HG03280 (cell line): ENCODE measurements at regions not wholly inside any gene's neighbourhood (a gene's known extent, or its start where the extent isn't known, plus 50 kb on each side); places are given as distances from the start of the nearest gene placed in this dataset.
"Not testable (repeated sequence)": the region's sequence is repeated elsewhere in the genome, so short reads cannot be mapped to it uniquely, and the experiment has no call there.

ENCODE experiments used
- ATAC-seq: cut with Tn5 transposase; IDR thresholded peaks from one replicate; pipeline ENCODE4 v1.9.1; 2021; ENCODE audit warnings: mild to moderate bottlenecking, moderate library complexity; ENCODE audit not compliant: unreplicated experiment

DNA sequence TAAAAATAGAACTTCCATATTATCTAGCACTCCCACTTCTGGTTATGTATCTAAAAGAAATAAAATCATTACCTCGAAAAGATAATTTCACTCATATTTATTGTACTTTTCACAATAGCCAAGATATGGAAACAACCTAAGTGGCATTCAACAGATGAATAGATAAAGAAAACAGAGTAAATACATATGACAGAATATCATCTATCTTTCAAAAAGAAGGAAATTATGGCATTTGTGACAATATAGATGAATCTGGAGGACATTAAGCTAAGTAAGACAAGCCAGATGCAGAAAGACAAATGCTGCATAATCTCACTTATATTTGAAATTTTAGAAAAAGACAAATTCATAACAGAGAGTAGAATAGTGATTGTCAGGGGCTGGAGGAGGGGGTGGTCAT, 590.0 kb upstream of the ANO3 start:
- no peak for ATAC-seq

- ATAC-seq: no peak
Measured at GRCh38 chr11:25742800-25743199, 589.1 kb upstream of the ANO3 start.

DNA sequence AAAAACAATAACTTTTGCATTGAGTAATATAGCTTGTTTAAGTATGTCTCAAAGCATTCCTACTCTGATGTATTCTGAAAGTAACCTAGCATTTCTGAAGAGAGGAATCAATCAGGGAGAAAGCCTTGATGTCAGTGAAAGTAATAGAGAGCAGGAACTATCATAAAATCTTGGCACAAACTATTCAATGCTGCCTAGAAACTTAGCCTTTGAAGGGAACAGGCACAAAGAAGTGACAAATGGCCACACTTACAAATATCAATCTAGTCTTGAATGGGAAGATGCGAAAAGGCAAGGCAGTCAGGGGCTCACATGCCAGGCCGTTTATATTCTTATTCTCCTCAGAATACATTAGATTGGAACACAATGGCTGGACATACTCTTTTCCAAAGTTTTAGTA, 576.5 kb upstream of the ANO3 start:
- no peak for ATAC-seq

- no peak for ATAC-seq
Measured at GRCh38 chr11:25755918-25756584, 575.9 kb upstream of the ANO3 start.

- no peak for ATAC-seq
Measured at GRCh38 chr11:25758145-25758661, 573.7 kb upstream of the ANO3 start.

DNA sequence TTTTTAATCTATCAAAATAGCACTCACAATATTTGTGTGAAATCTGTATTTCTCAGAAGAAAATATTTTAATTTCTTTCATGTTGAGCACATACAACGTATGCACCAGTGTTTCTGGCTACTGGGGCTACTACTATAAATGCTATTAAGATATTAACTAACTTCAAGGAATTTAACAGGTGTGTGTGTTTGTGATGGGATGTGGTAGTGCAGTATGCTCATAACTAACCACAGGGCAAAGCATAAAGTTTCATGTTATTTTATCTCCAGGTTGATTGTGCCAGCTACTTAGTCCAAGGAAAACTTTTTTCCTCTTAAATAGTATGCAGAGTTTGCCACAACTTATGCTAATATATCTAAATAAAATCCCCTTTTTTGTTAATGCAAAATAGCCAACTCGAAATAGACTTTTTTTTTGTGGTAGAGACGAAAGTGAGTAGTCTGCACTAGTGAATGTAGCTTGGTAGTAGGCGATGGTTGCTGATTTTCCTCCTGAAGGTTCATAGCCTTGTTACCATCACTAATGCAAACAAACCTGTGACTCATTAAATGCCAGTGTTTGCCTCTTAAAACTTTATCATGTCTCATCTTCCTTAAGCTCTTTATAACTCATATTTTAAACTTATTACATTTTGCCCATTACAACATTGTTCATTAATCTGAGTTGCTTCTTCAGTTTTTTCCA, 565.5 kb upstream of the ANO3 start:
- ATAC-seq: no peak

DNA sequence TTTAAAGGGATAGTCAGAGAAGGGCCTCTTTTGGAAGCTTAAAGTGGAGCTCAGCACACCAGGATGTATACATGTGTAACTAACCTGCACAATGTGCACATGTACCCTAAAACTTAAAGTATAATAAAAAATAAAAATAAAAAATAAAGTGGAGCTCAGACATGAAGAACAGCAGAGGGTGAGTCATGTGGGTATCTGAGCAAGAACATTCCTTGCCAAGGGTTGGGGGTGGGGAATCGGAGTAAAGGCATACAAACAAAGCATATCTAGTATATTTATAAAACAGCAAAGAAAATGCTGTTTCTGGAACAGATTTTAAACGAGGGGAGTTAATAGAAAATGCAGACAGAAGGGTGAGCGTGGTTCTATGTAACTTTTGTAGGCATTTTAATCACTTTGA, 562.6 kb upstream of the ANO3 start:
- ATAC-seq: no peak

- no peak for ATAC-seq
Measured at GRCh38 chr11:25771605-25772004, 560.3 kb upstream of the ANO3 start.

DNA sequence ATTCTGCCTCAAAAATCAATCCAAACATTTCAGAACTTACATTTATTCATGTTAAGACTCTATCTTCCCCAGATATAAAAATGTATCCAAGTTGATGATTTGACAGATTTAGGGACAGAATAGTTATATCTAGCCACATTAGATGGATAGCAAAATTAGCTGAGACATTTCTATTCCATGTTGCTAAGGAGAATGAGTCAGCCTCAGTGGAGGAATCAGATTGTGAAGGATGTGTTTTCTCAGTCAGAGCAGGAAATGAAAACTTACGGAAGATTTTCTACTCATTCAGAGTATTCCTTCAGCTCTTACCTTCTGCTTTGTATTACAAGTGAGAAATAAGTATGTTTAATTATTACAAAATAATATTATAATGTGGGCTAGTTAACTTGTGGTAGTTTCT, 556.3 kb upstream of the ANO3 start:
- ATAC-seq: no peak

DNA sequence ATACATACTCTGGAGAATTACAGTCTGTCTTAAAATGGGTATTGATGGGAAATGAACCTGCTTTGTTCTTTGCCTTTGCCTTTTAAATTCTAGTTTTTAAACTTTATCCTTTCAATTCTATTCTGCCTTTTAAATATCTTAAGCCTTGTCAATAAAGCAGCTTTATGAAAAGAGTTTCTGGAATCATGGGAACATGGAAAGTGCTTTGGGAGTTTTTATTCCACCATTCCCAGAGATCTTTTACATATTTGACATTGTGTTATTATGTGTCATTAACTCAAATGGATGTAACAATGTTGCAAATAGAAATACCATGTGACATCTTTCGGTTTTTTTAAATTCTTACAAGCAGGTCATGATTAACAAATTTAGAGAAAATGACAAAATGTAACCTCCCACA, 555.7 kb upstream of the ANO3 start:
- ATAC-seq: no peak

GRCh38 chr11:25777343-25777742, 554.6 kb upstream of the ANO3 start:
- ATAC-seq: no peak

- no peak for ATAC-seq
Measured at GRCh38 chr11:25779033-25779432, 552.9 kb upstream of the ANO3 start.

- no peak for ATAC-seq
Measured at GRCh38 chr11:25787416-25787815, 544.5 kb upstream of the ANO3 start.

DNA sequence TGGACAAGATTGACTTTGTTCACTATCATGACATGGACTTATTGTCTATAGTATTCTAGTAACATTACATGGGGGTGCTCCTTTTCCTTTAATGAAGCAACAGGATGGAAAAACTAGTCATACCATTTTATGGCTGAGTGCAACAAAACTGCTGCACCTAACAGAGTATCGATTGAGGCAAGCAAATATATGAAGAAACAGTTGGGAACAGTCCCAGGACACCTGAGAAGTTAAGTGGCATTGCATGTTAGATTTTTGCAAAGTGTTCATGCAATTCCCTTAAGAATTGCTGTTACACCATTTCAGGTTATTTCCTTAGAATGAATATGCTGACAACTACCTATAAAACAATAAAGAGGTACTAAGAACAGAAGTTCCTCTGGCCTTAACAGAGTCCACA, 541.5 kb upstream of the ANO3 start:
- ATAC-seq: no peak

DNA sequence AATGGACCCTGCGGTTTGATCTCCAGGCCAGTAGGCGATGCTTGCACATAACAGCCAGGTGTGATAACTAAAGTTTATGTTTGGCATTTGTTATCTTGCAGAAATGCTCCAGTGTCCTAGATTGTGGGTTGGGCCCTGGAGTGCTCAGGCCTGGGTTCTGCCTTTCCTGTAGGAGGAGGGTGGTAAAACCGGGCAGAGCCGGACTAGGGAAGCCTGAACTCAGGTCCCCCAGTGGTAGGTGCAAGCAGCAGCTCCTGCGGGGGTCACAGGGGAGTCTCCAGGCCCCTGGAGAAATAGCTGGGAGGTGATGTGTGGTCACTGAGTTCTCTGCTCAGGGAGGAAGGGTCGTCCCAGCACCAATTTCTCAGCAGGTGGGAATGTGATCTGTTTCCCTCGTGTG, 538.3 kb upstream of the ANO3 start:
- ATAC-seq: no peak

- no peak for ATAC-seq
Measured at GRCh38 chr11:25794804-25795203, 537.1 kb upstream of the ANO3 start.

- ATAC-seq: no peak
Measured at GRCh38 chr11:25816411-25816810, 515.5 kb upstream of the ANO3 start.

DNA sequence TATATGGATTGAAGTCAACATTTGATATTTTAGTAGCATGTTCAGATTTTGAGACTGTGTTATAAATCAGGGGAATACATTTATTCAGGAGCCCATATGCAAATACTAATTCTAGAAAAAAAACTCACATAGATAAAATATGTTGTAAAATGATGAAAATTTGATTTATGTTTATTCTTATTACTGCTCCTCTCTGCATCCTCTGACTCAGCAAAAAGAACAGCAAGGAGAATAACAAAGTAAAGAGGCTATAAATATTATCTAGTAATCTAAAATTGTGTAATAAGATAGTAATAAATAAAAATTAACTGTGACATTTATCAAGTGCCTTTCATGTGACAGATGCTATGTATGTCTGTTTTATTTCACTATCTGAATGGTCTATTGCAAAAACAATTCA, 507.2 kb upstream of the ANO3 start:
- no peak for ATAC-seq

DNA sequence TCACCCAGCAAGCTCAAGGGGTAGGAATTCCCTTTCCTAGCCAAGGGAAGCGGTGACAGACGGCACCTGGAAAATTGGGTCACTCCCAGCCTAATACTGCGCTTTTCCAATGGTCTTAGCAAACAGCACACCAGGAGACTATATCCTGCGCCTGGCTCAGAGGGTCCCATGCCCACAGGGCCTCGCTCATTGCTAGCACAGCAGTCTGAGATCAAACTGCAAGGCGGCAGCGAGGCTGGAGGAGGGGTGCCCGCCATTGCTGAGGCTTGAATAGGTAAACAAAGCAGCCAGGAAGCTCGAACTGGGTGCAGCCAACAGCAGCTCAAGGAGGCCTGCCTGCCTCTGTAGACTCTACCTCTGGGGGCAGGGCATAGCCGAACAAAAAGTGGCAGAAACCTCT, 500.4 kb upstream of the ANO3 start:
- not testable (repeated sequence) for ATAC-seq

DNA sequence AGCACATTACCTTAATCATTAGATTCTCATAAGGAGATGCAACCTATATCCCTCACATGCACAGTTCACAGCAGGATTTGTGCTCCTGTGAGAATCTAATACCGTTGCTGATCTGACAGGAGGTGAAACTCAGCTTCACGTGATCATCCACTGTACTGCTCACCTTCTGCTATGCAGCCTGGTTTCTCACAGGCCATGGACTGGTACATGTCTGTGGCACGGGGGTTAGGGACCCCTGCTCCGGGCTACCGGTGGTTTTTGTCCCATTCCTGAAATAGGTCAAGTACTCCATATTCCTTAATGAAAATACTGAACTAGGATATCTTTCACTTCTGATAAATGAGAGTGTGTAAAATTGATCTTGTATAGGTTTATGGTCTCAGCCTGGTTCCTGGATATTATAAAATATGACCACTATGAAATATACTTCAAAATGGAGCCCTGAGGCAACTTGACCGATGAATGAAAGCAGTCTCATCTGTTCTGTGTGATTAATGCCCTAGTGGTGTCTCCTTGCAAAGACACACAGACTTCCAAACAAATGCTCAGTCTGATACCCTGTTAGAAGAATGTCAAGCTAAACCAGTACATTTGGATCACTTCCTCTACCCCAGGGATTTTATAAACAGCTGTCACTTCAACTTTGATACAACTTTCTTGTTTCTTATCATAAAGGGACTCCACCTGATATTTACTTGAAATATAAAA, 492.9 kb upstream of the ANO3 start:
- ATAC-seq: no peak

GRCh38 chr11:25844811-25845210, 487.1 kb upstream of the ANO3 start:
- ATAC-seq: no peak

GRCh38 chr11:25855916-25856315, 476.0 kb upstream of the ANO3 start:
- no peak for ATAC-seq
